GM21825 (cell line): ENCODE measurements at regions not wholly inside any gene's neighbourhood (a gene's known extent, or its start where the extent isn't known, plus 50 kb on each side); places are given as distances from the start of the nearest gene placed in this dataset.
A peak's percentile ranks its signal among the peaks of the same experiment; 100 is the strongest.
"Not testable (repeated sequence)": the region's sequence is repeated elsewhere in the genome, so short reads cannot be mapped to it uniquely, and the experiment has no call there.

Experiments used
- ATAC-seq: cut with Tn5 transposase; IDR thresholded peaks from one replicate; pipeline ENCODE4 v1.9.1; 2021; ENCODE audit warnings: mild to moderate bottlenecking, moderate library complexity; ENCODE audit not compliant: unreplicated experiment

GRCh38 chr7:20083781-20084180, 133.4 kb downstream of the MACC1 start:
- ATAC-seq = peak; percentile 61

- ATAC-seq = no peak
These were observed 138.1 kb downstream of the MACC1 start for GRCh38 chr7:20079080-20079479.

DNA sequence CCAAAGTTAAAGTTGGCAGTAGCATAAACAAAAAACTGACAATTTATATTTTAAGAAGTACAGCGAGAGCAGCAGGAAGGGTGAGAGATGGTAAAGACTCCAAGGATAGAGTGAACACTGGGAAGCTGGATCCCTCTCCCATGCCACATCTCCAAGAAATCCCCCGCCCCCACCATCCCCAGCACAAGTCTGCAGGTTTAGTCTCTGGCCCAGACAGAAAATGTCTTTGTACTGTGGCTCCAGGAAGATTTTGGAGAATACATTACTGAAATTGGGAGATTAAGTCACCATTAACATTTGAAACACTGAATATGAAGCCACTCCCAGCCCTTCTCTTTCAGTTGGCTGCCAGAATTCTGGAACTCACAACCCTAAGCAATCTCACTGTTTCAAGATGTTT, 140.3 kb downstream of the MACC1 start:
- no peak for ATAC-seq

DNA sequence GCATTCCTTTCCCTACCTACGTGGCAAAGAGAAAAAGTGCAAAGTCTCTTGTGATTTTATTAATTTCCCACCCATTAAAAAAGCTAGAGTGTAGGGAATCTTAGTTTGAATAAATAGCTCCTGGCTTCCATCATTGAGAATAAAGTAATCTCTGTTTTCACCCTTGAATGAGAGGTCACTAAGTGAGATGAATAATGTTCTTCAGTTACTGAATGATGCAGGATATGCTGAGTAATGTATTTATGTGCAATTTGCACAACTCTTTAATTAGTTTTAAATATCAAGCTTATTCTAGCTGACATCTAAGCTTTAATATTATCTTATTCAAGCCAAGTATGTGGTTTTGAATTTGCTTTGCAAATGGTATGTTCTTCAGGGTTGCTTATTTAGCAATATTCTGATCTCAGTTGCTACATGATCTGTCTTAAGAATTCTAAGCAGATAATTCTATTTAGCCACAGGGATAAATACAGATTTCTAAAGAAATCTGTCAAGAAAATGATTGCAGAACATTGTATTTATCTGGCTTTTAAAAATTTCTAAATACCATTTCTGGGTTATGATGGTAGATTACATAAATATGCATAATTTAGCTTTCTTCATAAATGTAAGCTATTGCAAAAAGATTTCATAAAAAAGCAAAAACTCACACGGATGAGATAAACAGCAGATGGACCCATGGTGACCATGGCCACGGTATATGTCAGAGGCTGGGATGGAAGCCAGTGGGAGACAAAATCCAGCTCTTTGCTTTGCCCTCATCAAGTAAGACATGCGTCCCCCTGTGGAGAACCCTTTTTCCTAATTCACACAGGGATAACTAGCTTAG, 141.0 kb downstream of the MACC1 start:
- ATAC-seq = no peak

GRCh38 chr7:20075440-20075839, 141.7 kb downstream of the MACC1 start:
- no peak for ATAC-seq

DNA sequence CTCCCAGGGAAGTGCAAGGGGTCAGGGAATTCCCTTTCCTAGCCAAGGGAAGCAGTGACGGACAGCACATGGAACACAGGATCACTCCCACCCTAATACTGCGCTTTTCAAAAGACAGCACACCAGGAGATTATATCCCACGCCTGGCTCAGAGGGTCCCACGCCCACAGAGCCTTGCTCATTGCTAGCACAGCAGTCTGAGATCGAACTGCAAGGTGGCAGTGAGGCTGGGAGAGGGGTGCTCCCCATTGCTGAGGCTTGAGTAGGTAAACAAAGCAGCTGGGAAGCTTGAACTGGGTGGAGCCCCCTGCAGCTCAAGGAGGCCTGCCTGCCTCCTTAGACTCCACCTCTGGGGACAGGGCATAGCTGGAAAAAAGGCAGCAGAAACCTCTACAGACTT, 149.2 kb downstream of the MACC1 start:
- ATAC-seq = not testable (repeated sequence)

GRCh38 chr7:20064974-20065862, 152.0 kb downstream of the MACC1 start:
- ATAC-seq = peak; percentile 99

- peak; percentile 10 for ATAC-seq
These were observed 152.8 kb downstream of the MACC1 start for GRCh38 chr7:20064181-20064970.

- ATAC-seq = no peak
These were observed 153.5 kb downstream of the MACC1 start for GRCh38 chr7:20063644-20064043.

DNA sequence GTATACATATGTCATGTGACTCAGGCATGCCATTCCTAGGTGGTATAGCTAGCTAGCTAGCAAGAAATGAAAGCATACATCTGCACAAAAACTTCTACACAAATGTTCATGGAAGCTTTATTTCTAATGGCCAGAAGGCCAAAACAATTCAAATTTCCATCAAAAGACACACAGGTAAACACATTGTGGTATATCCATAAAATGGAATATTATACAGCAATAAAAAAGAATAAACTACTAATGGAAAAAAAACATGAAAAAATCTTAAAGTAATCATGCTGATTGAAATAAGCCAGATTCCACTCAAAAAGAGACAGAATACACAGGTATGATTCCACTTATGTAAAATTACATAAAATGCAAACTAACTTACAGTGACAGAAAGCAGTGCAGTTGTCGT, 154.3 kb downstream of the MACC1 start:
- no peak for ATAC-seq

DNA sequence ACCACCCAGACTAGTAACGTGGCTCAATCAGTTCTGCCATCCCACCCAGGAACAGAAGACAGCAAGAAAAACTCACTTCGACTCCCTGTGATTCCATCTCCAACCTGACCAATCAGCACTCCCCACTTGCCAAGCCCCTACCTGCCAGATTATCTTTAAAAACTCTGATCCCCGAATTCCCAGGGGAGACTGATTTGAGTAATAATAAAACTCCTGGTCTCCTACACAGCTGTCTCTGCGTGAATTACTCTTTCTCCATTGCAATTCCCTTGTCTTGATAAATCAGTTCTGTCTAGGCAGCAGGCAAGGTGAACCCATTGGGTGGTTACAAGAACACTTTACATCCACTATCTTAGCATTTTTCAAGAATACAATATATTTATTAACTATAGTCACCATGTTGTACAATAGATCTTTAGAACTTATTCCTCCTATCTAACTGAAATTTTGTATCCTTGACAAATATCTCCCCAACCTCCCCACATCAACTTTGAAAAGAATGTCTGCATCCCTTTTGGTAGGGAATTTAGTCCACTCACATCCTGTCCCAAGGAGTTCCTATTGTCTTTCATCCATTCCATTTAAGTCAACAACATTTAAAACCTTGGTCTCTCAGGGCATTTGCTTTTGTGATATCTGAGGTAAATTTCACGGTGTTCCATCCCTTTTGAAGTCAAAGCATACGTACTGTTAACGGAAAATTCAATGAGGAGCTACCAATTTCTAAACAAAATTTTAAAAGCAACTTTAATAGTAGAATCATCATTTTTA, 163.7 kb downstream of the MACC1 start:
- no peak for ATAC-seq

DNA sequence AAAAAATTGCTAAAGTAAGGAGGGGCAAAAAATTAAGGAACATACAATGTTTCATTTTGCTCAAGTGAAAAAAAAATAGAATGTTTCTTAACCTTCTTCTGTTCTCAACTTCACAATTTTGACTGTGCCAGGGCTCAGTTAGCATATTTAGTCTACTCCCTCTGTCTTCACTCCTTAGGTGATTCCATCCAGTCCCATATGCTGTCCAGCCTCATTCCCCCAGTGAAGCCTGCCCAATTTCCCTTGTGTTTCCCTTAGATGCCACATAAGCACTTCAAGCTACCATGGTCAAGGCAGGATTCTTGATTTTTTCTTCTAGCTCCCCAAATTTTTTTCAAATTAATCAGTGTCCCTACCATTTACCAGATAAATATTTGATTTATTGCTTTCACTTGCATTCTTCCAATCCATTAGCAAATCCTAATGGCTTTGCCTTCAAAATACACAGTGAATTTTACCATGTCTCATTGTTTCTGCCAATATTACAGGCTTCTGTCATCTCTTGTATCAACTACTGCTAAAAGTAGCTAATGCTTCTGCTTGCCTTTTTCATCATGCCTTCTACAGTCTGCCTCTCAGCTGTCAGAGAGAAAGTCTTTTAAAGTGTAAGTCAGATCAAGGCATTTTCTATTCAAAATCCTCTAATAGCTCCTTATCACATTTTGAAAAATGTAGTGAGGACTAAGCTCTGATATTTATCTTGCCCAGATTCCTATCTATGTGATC, 166.8 kb downstream of the MACC1 start:
- no peak for ATAC-seq

- no peak for ATAC-seq
These were observed 178.5 kb downstream of the MACC1 start for GRCh38 chr7:20038676-20039075.

GRCh38 chr7:20035279-20035875, 181.8 kb downstream of the MACC1 start:
- no peak for ATAC-seq

DNA sequence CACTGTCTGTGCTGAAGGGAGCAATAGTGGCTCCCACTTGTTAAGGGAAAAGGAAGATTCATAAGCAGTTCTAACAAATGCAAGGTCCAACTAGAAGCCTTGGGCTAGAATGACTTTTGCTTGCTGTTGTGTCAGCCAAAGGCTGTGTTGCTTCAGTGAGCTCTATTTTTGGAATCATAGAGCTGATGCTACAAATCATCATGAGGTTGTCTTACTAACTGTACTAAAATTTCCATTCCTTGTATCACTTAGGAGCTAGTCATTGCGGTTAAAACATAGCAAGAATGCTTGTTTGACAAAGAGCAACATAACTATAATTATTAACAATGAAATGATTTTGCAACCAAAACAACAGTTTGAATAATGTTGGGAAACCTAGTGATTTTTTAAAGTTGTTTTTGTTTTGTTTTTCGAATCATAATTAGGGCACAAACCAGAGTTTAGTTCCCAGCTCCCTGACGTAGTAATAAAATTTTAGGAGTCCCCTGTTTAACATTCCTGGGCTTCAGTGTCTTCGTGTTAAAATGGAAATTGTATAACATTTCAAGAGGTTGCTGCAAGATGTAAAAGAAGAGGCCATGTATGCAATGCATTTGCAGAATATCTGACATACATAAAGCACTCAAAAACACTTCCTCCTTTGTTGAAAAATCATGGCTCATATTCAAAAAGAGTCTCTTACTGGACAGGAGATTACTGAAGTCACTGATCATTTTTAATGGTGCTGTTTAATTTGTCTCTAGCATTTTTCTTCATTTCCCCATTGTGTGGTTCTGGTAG, 183.4 kb downstream of the MACC1 start:
- no peak for ATAC-seq

DNA sequence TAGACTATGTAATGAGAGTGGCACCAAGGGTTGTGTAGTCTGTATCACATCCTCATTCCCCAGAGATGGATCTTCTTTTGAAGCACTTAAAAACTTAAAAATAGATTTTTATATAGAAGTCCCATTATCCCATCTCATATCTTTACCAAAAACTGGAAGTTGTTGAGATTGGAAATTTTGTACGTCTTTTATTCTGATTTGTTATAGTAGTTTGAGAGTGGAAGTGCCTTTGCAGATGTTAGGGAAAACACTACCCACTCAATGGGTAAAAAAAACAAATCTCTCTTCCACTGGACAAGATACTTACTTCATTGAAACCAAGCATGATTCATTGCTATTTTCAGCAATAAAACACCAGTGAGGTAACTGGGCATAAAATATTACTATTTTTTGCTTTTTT, 184.4 kb downstream of the MACC1 start:
- ATAC-seq = no peak

DNA sequence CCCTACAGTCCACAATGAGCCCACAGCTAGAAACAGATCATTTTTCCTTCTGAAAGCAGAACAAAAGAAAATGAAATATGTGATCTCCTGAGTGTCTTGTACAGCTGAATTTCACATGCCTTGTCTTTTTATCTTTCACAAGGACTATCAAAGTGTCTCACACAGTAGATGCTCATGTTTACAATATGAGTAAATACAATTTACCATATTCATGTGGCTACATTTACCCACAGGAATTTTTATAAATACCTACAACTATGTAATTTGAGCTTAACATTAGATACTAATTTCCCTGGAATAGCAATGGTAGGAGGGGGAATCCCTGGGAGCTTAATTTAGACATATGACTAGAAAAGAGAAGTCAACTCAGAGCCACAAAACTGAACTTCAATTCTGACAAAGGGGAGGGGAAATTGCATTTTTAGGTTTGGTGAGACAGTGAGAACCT, 186.2 kb downstream of the MACC1 start:
- peak; percentile 43 for ATAC-seq

DNA sequence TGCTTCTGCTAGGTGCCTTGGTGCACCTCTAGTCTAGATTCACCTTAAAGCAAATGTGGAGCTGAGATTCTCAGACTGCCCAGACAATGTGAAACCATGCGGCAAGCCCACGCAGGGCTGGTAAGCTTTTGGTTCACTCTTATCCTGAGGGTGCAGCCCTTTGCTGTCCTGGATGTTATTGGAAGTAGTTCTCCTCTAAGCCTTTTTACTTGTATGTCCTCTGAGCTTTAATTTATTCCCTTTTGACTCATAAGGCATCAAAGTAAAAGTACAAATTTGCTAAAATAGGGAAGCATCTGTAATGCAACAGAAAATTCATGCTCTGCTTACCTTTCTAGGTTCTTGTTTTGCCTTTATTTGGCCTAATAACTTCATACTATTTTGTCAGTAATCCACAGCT, 186.8 kb downstream of the MACC1 start:
- peak; percentile 77 for ATAC-seq

- ATAC-seq = no peak
These were observed 190.4 kb downstream of the MACC1 start for GRCh38 chr7:20026762-20027161.
